GM23338 (cell line): ENCODE measurements at regions not wholly inside any gene's neighbourhood (a gene's known extent, or its start where the extent isn't known, plus 50 kb on each side); places are given as distances from the start of the nearest gene placed in this dataset.

Experiments
- ATAC-seq: fragments of 200-7000 bp; cut with Tn5 transposase; 3 replicates; pipeline ENCODE4 v1.9.1; 2020
- DNase-seq: peaks from one replicate; pipeline ENCODE4 v3.0.0-alpha.2; 2015; ENCODE audit warnings: low spot score
- H2AFZ ChIP-seq: fragments of 200-600 bp; sonication (generic); 2 replicates; pipeline ENCODE4 v1.8.0; 2016; ENCODE audit warnings: antibody characterized with exemption, mild to moderate bottlenecking, moderate library complexity
- H3F3A ChIP-seq: fragments of 200-600 bp; sonication (generic); replicated peaks from 2 replicates; pipeline ENCODE4 v1.8.0; 2017; ENCODE audit warnings: antibody characterized with exemption, mixed run types, low read depth
- H3K27ac ChIP-seq: fragments of 200-600 bp; sonication (generic); 2 replicates; pipeline ENCODE4 v1.6.1; 2016; ENCODE audit warnings: low read depth
- H3K27me3 ChIP-seq: fragments of 200-600 bp; sonication (generic); 2 replicates; pipeline ENCODE4 v1.8.0; 2016; ENCODE audit warnings: mild to moderate bottlenecking, mixed run types, moderate library complexity; ENCODE audit not compliant: insufficient read depth
- H3K36me3 ChIP-seq: fragments of 200-600 bp; sonication (generic); 2 replicates; pipeline ENCODE4 v1.8.0; 2016; ENCODE audit warnings: mild to moderate bottlenecking; ENCODE audit not compliant: insufficient read depth
- H3K4me1 ChIP-seq: fragments of 200-600 bp; sonication (generic); 2 replicates; pipeline ENCODE4 v1.8.0; 2016; ENCODE audit warnings: mild to moderate bottlenecking, moderate library complexity; ENCODE audit not compliant: insufficient read depth
- H3K4me2 ChIP-seq: fragments of 200-600 bp; sonication (generic); 2 replicates; pipeline ENCODE4 v1.7.1; 2017; ENCODE audit warnings: mixed run types
- H3K4me3 ChIP-seq: fragments of 200-600 bp; sonication (generic); 2 replicates; pipeline ENCODE4 v1.6.1; 2016; ENCODE audit warnings: mixed run types
- H3K79me2 ChIP-seq: fragments of 200-600 bp; sonication (generic); replicated peaks from 2 replicates; pipeline ENCODE4 v1.8.0; 2017; ENCODE audit warnings: mild to moderate bottlenecking; ENCODE audit not compliant: insufficient read depth
- H3K9me2 ChIP-seq: fragments of 200-600 bp; sonication (generic); 2 replicates; pipeline ENCODE4 v1.8.0; 2017; ENCODE audit not compliant: insufficient read depth
- H4K20me1 ChIP-seq: fragments of 200-600 bp; sonication (generic); replicated peaks from 2 replicates; pipeline ENCODE4 v1.8.0; 2017; ENCODE audit warnings: mild to moderate bottlenecking; ENCODE audit not compliant: insufficient read depth
- H3K27ac Mint-ChIP-seq: 2 replicates; pipeline ENCODE4 v1.8.0; 2020; ENCODE audit warnings: inconsistent platforms, mild to moderate bottlenecking, moderate library complexity, mixed read lengths
- H3K27me3 Mint-ChIP-seq: 3 replicates; pipeline ENCODE4 v1.8.0; 2022; ENCODE audit warnings: low read depth, mild to moderate bottlenecking, moderate library complexity, mixed read lengths, inconsistent platforms; ENCODE audit not compliant: insufficient read depth, poor library complexity
- H3K36me3 Mint-ChIP-seq: 3 replicates; pipeline ENCODE4 v1.8.0; 2021; ENCODE audit warnings: low read depth, mild to moderate bottlenecking, inconsistent platforms, moderate library complexity, mixed read lengths
- H3K4me1 Mint-ChIP-seq: 3 replicates; pipeline ENCODE4 v1.8.0; 2020; ENCODE audit warnings: mild to moderate bottlenecking, inconsistent platforms, mixed read lengths
- H3K4me3 Mint-ChIP-seq: 3 replicates; pipeline ENCODE4 v1.8.0; 2021; ENCODE audit warnings: moderate library complexity, mild to moderate bottlenecking, inconsistent platforms, mixed read lengths
- H3K9me3 Mint-ChIP-seq: 3 replicates; pipeline ENCODE4 v1.8.0; 2020; ENCODE audit warnings: moderate library complexity, mild to moderate bottlenecking, inconsistent platforms, mixed read lengths
- EZH2 ChIP-seq: fragments of 200-600 bp; sonication (generic); IDR thresholded peaks from one replicate; pipeline ENCODE4 v1.8.0; 2017; ENCODE audit warnings: antibody characterized with exemption, mild to moderate bottlenecking, low read depth; ENCODE audit not compliant: unreplicated experiment
- EZH2phosphoT487 ChIP-seq: fragments of 200-600 bp; sonication (generic); IDR thresholded peaks from one replicate; pipeline ENCODE4 v1.8.1; 2018; ENCODE audit warnings: antibody characterized with exemption; ENCODE audit not compliant: unreplicated experiment
- JUNB ChIP-seq: IDR thresholded peaks from one replicate; pipeline ENCODE4 v1.6.1; 2016; ENCODE audit warnings: antibody characterized with exemption; ENCODE audit not compliant: unreplicated experiment
- NANOG ChIP-seq: IDR thresholded peaks from 2 replicates; pipeline ENCODE4 v1.6.1; 2016; ENCODE audit warnings: antibody characterized with exemption, borderline replicate concordance
- POLR2AphosphoS5 ChIP-seq: IDR thresholded peaks from 2 replicates; pipeline ENCODE4 v1.6.1; 2016; ENCODE audit warnings: antibody characterized with exemption, low read depth
- STAT1 ChIP-seq: IDR thresholded peaks from one replicate; pipeline ENCODE4 v1.6.1; 2016; ENCODE audit warnings: antibody characterized with exemption; ENCODE audit not compliant: unreplicated experiment
- ZNF114 ChIP-seq: fragments of 250-450 bp; sonication (Bioruptor Pico); IDR thresholded peaks from 2 replicates; pipeline ENCODE4 v1.5.0; 2020; ENCODE audit warnings: mild to moderate bottlenecking, moderate library complexity
- ZNF331 ChIP-seq: fragments of 250-450 bp; sonication (Bioruptor Pico); IDR thresholded peaks from 2 replicates; pipeline ENCODE4 v1.5.0; 2020; ENCODE audit warnings: low read depth, mild to moderate bottlenecking, moderate library complexity
- TF ChIP-seq, protein P1 (sequence below): IDR thresholded peaks from 2 replicates; pipeline ENCODE4 v1.6.1; 2016; ENCODE audit warnings: antibody characterized with exemption
- TF ChIP-seq, protein P2 (sequence below): fragments of 250-450 bp; sonication (Bioruptor Pico); IDR thresholded peaks from 2 replicates; pipeline ENCODE4 v1.5.0; 2020; ENCODE audit warnings: mild to moderate bottlenecking, moderate library complexity
- TF ChIP-seq, protein P3 (sequence below), 2 experiments: fragments of 200-600 bp in 1 of 2; sonication (generic) in 1 of 2; conservative IDR thresholded peaks; 2 replicates each; pipeline versions ENCODE4 v1.5.1 to v1.6.1; 2016 to 2017; ENCODE audit warnings: antibody characterized with exemption in 2 of 2, low read depth in 2 of 2, mild to moderate bottlenecking in 2 of 2, moderate library complexity in 1 of 2
- TF ChIP-seq, protein P4 (sequence below): IDR thresholded peaks from one replicate; pipeline ENCODE4 v1.6.1; 2018; ENCODE audit warnings: antibody characterized with exemption; ENCODE audit not compliant: unreplicated experiment

DNA sequence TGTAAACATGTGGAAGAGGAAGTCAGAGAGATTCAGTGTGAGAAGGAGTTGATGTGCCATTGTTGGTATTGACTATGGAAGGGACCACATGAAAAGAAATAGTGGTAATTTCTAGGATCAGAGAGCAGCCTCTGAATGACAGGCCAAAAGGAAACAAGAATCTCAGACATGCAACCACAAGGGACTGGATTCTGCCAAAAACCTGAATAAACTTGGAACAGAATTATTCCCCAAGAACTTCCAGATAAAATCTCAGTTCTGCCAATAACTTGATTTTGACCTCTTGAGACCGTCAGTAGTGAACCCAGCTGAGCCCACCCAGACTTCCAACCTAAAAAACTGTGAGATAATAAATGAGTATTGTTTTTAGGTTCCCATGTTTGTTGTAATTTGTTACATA is 653.6 kb upstream of the NR3C2 start:
- Mint-ChIP-seq H3K27me3 (no peaks in the 10 kb centered on the region), H3K27ac (no peak overlapping the region), H3K9me3 (peaks cover 51% of the 10 kb centered on the region), H3K36me3 (peaks cover 28% of the 10 kb centered on the region), H3K4me1 (no peaks in the 10 kb centered on the region), H3K4me3 (no peak overlapping the region)
- Histone ChIP-seq H3K9me2 (0 out of 2 replicates have a peak, but pooled peaks cover 3% of the 10 kb centered on the region), H3K4me1 (no peaks in the 10 kb centered on the region), H3K79me2 (no peaks in the 10 kb centered on the region), H2AFZ (no peak overlapping the region), H3K27ac (no peak overlapping the region), H3F3A (no peaks in the 10 kb centered on the region), H3K4me2 (no peak overlapping the region), H3K27me3 (no peaks in the 10 kb centered on the region), H4K20me1 (no peaks in the 10 kb centered on the region), H3K36me3 (peaks cover 3% of the 10 kb centered on the region; the same call in 1 of the 2 replicates), H3K4me3 (no peak overlapping the region)
- no peak for TF ChIP-seq ZNF114 (CRISPR knock-in tag)
- no peak for TF ChIP-seq JUNB
- TF ChIP-seq STAT1, result no peak
- no peak for TF ChIP-seq POLR2AphosphoS5
- TF ChIP-seq, protein P1, sequence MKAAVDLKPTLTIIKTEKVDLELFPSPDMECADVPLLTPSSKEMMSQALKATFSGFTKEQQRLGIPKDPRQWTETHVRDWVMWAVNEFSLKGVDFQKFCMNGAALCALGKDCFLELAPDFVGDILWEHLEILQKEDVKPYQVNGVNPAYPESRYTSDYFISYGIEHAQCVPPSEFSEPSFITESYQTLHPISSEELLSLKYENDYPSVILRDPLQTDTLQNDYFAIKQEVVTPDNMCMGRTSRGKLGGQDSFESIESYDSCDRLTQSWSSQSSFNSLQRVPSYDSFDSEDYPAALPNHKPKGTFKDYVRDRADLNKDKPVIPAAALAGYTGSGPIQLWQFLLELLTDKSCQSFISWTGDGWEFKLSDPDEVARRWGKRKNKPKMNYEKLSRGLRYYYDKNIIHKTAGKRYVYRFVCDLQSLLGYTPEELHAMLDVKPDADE, result no peak
- no peak for TF ChIP-seq ZNF331 (CRISPR knock-in tag)
- TF ChIP-seq, protein P2, sequence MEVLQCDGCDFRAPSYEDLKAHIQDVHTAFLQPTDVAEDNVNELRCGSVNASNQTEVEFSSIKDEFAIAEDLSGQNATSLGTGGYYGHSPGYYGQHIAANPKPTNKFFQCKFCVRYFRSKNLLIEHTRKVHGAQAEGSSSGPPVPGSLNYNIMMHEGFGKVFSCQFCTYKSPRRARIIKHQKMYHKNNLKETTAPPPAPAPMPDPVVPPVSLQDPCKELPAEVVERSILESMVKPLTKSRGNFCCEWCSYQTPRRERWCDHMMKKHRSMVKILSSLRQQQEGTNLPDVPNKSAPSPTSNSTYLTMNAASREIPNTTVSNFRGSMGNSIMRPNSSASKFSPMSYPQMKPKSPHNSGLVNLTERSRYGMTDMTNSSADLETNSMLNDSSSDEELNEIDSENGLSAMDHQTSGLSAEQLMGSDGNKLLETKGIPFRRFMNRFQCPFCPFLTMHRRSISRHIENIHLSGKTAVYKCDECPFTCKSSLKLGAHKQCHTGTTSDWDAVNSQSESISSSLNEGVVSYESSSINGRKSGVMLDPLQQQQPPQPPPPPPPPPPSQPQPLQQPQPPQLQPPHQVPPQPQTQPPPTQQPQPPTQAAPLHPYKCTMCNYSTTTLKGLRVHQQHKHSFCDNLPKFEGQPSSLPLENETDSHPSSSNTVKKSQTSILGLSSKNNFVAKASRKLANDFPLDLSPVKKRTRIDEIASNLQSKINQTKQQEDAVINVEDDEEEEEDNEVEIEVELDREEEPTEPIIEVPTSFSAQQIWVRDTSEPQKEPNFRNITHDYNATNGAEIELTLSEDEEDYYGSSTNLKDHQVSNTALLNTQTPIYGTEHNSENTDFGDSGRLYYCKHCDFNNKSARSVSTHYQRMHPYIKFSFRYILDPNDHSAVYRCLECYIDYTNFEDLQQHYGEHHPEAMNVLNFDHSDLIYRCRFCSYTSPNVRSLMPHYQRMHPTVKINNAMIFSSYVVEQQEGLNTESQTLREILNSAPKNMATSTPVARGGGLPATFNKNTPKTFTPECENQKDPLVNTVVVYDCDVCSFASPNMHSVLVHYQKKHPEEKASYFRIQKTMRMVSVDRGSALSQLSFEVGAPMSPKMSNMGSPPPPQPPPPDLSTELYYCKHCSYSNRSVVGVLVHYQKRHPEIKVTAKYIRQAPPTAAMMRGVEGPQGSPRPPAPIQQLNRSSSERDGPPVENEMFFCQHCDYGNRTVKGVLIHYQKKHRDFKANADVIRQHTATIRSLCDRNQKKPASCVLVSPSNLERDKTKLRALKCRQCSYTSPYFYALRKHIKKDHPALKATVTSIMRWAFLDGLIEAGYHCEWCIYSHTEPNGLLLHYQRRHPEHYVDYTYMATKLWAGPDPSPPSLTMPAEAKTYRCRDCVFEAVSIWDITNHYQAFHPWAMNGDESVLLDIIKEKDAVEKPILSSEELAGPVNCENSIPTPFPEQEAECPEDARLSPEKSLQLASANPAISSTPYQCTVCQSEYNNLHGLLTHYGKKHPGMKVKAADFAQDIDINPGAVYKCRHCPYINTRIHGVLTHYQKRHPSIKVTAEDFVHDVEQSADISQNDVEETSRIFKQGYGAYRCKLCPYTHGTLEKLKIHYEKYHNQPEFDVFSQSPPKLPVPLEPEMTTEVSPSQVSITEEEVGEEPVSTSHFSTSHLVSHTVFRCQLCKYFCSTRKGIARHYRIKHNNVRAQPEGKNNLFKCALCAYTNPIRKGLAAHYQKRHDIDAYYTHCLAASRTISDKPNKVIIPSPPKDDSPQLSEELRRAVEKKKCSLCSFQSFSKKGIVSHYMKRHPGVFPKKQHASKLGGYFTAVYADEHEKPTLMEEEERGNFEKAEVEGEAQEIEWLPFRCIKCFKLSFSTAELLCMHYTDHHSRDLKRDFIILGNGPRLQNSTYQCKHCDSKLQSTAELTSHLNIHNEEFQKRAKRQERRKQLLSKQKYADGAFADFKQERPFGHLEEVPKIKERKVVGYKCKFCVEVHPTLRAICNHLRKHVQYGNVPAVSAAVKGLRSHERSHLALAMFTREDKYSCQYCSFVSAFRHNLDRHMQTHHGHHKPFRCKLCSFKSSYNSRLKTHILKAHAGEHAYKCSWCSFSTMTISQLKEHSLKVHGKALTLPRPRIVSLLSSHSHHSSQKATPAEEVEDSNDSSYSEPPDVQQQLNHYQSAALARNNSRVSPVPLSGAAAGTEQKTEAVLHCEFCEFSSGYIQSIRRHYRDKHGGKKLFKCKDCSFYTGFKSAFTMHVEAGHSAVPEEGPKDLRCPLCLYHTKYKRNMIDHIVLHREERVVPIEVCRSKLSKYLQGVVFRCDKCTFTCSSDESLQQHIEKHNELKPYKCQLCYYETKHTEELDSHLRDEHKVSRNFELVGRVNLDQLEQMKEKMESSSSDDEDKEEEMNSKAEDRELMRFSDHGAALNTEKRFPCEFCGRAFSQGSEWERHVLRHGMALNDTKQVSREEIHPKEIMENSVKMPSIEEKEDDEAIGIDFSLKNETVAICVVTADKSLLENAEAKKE (CRISPR knock-in tag), result no peak
- TF ChIP-seq EZH2phosphoT487, result no peak
- TF ChIP-seq, protein P3, sequence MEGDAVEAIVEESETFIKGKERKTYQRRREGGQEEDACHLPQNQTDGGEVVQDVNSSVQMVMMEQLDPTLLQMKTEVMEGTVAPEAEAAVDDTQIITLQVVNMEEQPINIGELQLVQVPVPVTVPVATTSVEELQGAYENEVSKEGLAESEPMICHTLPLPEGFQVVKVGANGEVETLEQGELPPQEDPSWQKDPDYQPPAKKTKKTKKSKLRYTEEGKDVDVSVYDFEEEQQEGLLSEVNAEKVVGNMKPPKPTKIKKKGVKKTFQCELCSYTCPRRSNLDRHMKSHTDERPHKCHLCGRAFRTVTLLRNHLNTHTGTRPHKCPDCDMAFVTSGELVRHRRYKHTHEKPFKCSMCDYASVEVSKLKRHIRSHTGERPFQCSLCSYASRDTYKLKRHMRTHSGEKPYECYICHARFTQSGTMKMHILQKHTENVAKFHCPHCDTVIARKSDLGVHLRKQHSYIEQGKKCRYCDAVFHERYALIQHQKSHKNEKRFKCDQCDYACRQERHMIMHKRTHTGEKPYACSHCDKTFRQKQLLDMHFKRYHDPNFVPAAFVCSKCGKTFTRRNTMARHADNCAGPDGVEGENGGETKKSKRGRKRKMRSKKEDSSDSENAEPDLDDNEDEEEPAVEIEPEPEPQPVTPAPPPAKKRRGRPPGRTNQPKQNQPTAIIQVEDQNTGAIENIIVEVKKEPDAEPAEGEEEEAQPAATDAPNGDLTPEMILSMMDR (conservative IDR thresholded peaks at IDR 0.05; ENCODE audit: low read depth in 2 of 2), result no peak
- TF ChIP-seq EZH2, result no peak
- TF ChIP-seq, protein P4, sequence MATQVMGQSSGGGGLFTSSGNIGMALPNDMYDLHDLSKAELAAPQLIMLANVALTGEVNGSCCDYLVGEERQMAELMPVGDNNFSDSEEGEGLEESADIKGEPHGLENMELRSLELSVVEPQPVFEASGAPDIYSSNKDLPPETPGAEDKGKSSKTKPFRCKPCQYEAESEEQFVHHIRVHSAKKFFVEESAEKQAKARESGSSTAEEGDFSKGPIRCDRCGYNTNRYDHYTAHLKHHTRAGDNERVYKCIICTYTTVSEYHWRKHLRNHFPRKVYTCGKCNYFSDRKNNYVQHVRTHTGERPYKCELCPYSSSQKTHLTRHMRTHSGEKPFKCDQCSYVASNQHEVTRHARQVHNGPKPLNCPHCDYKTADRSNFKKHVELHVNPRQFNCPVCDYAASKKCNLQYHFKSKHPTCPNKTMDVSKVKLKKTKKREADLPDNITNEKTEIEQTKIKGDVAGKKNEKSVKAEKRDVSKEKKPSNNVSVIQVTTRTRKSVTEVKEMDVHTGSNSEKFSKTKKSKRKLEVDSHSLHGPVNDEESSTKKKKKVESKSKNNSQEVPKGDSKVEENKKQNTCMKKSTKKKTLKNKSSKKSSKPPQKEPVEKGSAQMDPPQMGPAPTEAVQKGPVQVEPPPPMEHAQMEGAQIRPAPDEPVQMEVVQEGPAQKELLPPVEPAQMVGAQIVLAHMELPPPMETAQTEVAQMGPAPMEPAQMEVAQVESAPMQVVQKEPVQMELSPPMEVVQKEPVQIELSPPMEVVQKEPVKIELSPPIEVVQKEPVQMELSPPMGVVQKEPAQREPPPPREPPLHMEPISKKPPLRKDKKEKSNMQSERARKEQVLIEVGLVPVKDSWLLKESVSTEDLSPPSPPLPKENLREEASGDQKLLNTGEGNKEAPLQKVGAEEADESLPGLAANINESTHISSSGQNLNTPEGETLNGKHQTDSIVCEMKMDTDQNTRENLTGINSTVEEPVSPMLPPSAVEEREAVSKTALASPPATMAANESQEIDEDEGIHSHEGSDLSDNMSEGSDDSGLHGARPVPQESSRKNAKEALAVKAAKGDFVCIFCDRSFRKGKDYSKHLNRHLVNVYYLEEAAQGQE, result no peak
- no peak for TF ChIP-seq NANOG
- ATAC-seq, result no peak
- no peak for DNase-seq
